RWPE2 (cell line): ENCODE measurements at regions not wholly inside any gene's neighbourhood (a gene's known extent, or its start where the extent isn't known, plus 50 kb on each side); places are given as distances from the start of the nearest gene placed in this dataset.

ENCODE experiments used
- ATAC-seq: fragments of 200-7000 bp; cut with Tn5 transposase; 3 replicates; pipeline ENCODE4 v1.9.1; 2021; ENCODE audit warnings: low read depth
- DNase-seq: peaks from one replicate; pipeline ENCODE4 v3.0.0-alpha.2; 2020; ENCODE audit warnings: low spot score
- H3K27ac ChIP-seq: fragments of 450-650 bp; 2 replicates; pipeline ENCODE4 v1.5.1; 2017; ENCODE audit warnings: mild to moderate bottlenecking; ENCODE audit not compliant: poor library complexity, severe bottlenecking
- H3K27me3 ChIP-seq: fragments of 250-450 bp; sonication (Bioruptor Pico); 2 replicates; pipeline ENCODE4 v1.5.1; 2021; ENCODE audit warnings: mild to moderate bottlenecking, moderate library complexity; ENCODE audit not compliant: insufficient read depth, poor library complexity, severe bottlenecking
- H3K36me3 ChIP-seq: fragments of 250-450 bp; sonication (Bioruptor Pico); 2 replicates; pipeline ENCODE4 v1.5.1; 2020; ENCODE audit warnings: low read depth, mild to moderate bottlenecking, moderate library complexity
- H3K4me1 ChIP-seq: fragments of 250-450 bp; sonication (Bioruptor Pico); 2 replicates; pipeline ENCODE4 v1.5.1; 2021; ENCODE audit warnings: mild to moderate bottlenecking, moderate library complexity; ENCODE audit not compliant: insufficient read depth, poor library complexity, severe bottlenecking
- H3K4me3 ChIP-seq: fragments of 250-450 bp; sonication (Bioruptor Pico); 2 replicates; pipeline ENCODE4 v1.5.1; 2021; ENCODE audit warnings: mild to moderate bottlenecking, moderate library complexity; ENCODE audit not compliant: severe bottlenecking
- H3K9me3 ChIP-seq: fragments of 250-450 bp; sonication (Bioruptor Pico); 2 replicates; pipeline ENCODE4 v1.5.1; 2021; ENCODE audit warnings: mild to moderate bottlenecking, moderate library complexity; ENCODE audit not compliant: severe bottlenecking
- CTCF ChIP-seq: fragments of 450-650 bp; IDR thresholded peaks from one replicate; pipeline ENCODE4 v1.5.1; 2017; ENCODE audit warnings: mild to moderate bottlenecking, moderate library complexity; ENCODE audit not compliant: poor library complexity, severe bottlenecking

GRCh38 chr2:59741840-59742239 lies 811.6 kb downstream of the BCL11A start:
- H3K4me1 ChIP-seq: no peaks in the 10 kb centered on the region
- no peak for ATAC-seq
- H3K36me3 ChIP-seq: no peaks in the 10 kb centered on the region
- TF ChIP-seq CTCF: no peak
- H3K4me3 ChIP-seq: no peak overlapping the region
- no peaks in the 10 kb centered on the region for H3K27me3 ChIP-seq
- H3K9me3 ChIP-seq: no peaks in the 10 kb centered on the region
- H3K27ac ChIP-seq: no peak overlapping the region
- DNase-seq: no peak

GRCh38 chr2:59739166-59739565 lies 814.3 kb downstream of the BCL11A start:
- no peak for ATAC-seq
- no peak for TF ChIP-seq CTCF
- no peak overlapping the region for H3K4me3 ChIP-seq

DNA sequence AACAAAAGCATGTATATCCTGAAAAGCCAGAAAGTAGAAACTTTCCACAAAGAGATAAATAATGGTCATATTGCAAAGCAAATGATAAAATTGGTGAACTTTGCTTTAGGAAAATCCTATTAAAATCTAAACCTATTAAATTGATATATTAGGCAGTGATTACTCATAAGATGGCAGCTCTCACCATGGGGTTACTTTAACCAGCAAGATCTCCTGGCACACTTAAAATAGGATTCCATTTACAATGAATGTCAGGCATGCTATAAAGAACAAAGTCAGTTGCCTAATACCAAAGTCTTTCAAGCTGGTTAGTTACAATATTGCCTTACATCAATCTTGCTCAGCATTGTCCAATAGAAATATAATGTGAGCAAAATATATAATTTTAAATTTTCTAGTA lies 816.2 kb downstream of the BCL11A start:
- H3K36me3 ChIP-seq: no peaks in the 10 kb centered on the region
- DNase-seq (no peak), ATAC-seq (no peak)
- H3K4me3 ChIP-seq: no peak overlapping the region
- no peak overlapping the region for H3K27ac ChIP-seq
- TF ChIP-seq CTCF: no peak
- no peaks in the 10 kb centered on the region for H3K9me3 ChIP-seq
- no peaks in the 10 kb centered on the region for H3K27me3 ChIP-seq
- no peaks in the 10 kb centered on the region for H3K4me1 ChIP-seq

More at GRCh38 chr2:59739166-59739565, 814.3 kb downstream of the BCL11A start:
- DNase-seq: no peak
- Histone ChIP-seq H3K9me3 (no peaks in the 10 kb centered on the region), H3K4me1 (no peaks in the 10 kb centered on the region), H3K27ac (no peak overlapping the region), H3K36me3 (no peaks in the 10 kb centered on the region), H3K27me3 (no peaks in the 10 kb centered on the region)

- no peak for ATAC-seq
- no peak for DNase-seq
- TF ChIP-seq CTCF: no peak
- no peaks in the 10 kb centered on the region for H3K4me1 ChIP-seq
- no peak overlapping the region for H3K27ac ChIP-seq
- no peaks in the 10 kb centered on the region for H3K9me3 ChIP-seq
- H3K4me3 ChIP-seq: no peak overlapping the region
- H3K27me3 ChIP-seq: no peaks in the 10 kb centered on the region
- no peaks in the 10 kb centered on the region for H3K36me3 ChIP-seq
These were observed 818.7 kb downstream of the BCL11A start for GRCh38 chr2:59734743-59735142.

DNA sequence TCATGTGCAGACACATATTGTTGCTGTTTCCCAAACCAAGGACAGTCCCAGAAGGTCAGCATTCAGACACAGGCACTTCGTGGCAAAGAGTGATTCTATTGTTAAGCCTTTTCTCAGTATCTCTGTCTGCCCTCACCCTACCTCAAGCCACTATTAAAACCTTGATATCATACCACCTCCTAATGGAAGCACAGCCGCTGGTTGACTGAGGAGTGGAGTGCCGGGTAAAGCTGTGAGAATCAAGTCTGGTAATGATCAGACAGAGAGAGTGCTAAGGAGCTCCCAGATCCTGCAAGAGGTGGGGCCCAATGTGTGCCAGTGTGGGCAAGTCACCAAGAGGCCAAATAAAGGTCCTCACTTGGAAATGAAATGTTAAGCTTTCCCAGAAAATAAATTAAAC lies 819.5 kb downstream of the BCL11A start:
- Histone ChIP-seq H3K27me3 (no peaks in the 10 kb centered on the region), H3K4me3 (no peak overlapping the region), H3K9me3 (no peaks in the 10 kb centered on the region), H3K36me3 (no peaks in the 10 kb centered on the region), H3K4me1 (no peaks in the 10 kb centered on the region), H3K27ac (no peak overlapping the region)
- ATAC-seq (no peak), DNase-seq (no peak)
- no peak for TF ChIP-seq CTCF
